ENCODE measurements at regions not wholly inside any gene's neighbourhood (a gene's known extent, or its start where the extent isn't known, plus 50 kb on each side); places are given as distances from the start of the nearest gene placed in this dataset.

- Histone ChIP-seq H3K9me3 (replicated peaks; ENCODE audit: control insufficient read depth, insufficient read depth, low read length) (no peaks in the 10 kb centered on the region), H3K4me3 (no peak overlapping the region), H3K27me3 (replicated peaks in 1 of 2; ENCODE audit: control insufficient read depth in 2 of 2, insufficient read depth in 2 of 2, low read length in 1 of 2) (no peaks in the 10 kb centered on the region; a peak in 1 of 4 replicates), H3K4me1 (ENCODE audit: control insufficient read depth, insufficient read depth, low read length) (no peaks in the 10 kb centered on the region), H2AFZ (ENCODE audit: control insufficient read depth, low read depth, low read length) (no peak overlapping the region), H3K4me2 (ENCODE audit: control insufficient read depth, insufficient read depth) (no peak overlapping the region), H3K27ac (ENCODE audit: control insufficient read depth, insufficient read depth) (no peak overlapping the region), H3K79me2 (ENCODE audit: control insufficient read depth, insufficient read depth, low read length) (no peaks in the 10 kb centered on the region), H3K36me3 (ENCODE audit: control insufficient read depth in 2 of 2, insufficient read depth in 2 of 2, low read length in 1 of 2) (no peaks in the 10 kb centered on the region), H3K9ac (ENCODE audit: control insufficient read depth, insufficient read depth, low read length) (no peak overlapping the region), H4K20me1 (ENCODE audit: control insufficient read depth, insufficient read depth) (no peaks in the 10 kb centered on the region)
- intact Hi-C loops (cut with micrococcal nuclease; ENCODE audit: unreplicated experiment) (no loop called here), in situ Hi-C loops (cut with MboI) (no loop called here)
- DNase-seq (ENCODE audit: low read depth, low spot score) (no peak), ATAC-seq (no peak), FAIRE-seq (no peak)
- ChIA-PET SMC1A (ENCODE audit: uncharacterized antibody, unreplicated experiment) (no interaction called here), RAD21 (ENCODE audit: unreplicated experiment) (no interaction called here), CTCF (no interaction called here), POLR2A (no interaction called here)
- WGBS (ENCODE audit: insufficient coverage, insufficient replicate concordance, low lambda C conversion rate, missing lambda C conversion rate) = 31% methylated on average over 9 of the region's 9 CpGs
- BruUV-seq (replicated peaks) = no TSS peak
- TF ChIP-seq HDAC6 (IDR thresholded peaks at IDR 0.05; ENCODE audit: unreplicated experiment) = no peak
- no peak for TF ChIP-seq ZNF592 (IDR thresholded peaks at IDR 0.05)
- TF ChIP-seq KLF5 (IDR thresholded peaks at IDR 0.05; ENCODE audit: partially characterized antibody) = no peak
- TF ChIP-seq CEBPB (IDR thresholded peaks at IDR 0.05; ENCODE audit: borderline replicate concordance in 1 of 2, low read depth in 2 of 2, low read length in 2 of 2) = no peak
- TF ChIP-seq MTA2 (IDR thresholded peaks at IDR 0.05; ENCODE audit: low read depth) = no peak
- no peak for TF ChIP-seq FOS (IDR thresholded peaks at IDR 0.05; ENCODE audit: borderline replicate concordance, extremely low read depth, insufficient read length)
- TF ChIP-seq POU2F2 (IDR thresholded peaks at IDR 0.05; ENCODE audit: borderline replicate concordance, low read depth, low read length) = no peak
These were observed 79.9 kb downstream of the CPZ start for GRCh38 chr4:8672486-8672885.
